ENCODE measurements at regions not wholly inside any gene's neighbourhood (a gene's known extent, or its start where the extent isn't known, plus 50 kb on each side); places are given as distances from the start of the nearest gene placed in this dataset.

DNA sequence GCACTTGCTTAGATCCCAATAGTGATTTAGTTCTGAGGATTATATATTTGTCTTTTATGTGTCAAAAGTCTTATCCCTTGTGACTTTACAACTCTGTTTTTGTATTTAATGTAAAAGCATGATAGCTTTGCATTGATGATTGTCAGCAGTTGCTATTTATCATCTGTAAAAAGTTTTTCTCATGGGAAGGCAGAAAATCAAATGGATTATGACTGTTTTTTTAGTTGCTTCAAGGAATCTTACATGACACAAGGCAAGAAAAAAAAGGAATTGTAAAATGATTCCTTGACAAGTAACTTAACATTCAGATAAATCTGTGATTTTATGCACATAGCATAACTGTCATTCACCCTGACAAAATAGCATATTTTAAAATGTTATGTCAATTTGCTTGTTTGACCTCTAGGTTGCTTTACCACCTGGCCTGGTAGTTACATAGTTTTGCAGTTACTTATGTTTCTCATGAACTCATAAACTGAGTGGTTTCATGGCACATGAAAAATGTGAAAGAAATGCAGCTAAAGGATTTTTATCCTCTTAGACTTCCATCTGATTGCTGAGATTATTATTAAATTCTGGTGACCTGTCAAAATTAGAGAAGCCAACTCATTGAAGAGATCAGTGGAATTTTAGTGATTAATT, 622.6 kb downstream of the ADGRL2 start:
- DNase-seq (ENCODE audit: low read depth) = no peak

DNA sequence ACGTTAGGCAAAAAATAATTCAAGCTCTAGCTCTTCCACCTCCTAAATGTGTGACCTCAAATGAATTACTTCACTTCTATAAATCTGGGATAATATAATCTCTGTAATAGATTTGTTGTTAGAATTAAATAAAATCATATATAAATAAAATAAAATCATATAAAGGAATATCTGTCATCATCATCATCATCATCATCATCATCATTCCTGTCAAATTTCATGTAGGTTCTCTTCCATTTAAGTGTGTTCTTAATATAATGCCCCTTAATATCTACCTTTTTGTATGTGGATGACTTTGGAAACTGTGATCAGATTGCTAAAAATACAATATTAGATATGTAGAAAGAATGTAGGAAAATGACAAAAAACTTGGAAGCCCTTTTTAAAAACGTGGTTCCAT, 621.0 kb downstream of the ADGRL2 start:
- no peak for DNase-seq (ENCODE audit: low read depth)

DNA sequence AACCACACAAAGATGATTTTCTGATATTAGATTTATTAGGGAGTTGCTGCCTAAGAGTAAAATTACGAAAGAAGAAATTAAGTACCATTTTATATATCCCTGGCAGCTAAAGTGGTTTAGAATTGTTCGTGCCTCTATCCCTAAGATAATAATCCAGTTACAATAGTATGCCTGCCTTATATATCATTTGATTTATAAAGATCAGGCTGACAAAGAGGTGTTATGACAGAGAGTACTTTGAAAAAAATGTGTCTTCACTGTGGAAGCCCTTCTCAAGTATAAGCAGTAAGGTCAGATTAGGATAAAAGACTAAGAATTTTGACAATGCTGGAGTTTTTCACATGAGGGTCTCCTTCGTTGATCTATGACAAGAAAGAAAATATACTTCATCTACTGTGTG, 619.9 kb downstream of the ADGRL2 start:
- DNase-seq (ENCODE audit: low read depth) = no peak

DNA sequence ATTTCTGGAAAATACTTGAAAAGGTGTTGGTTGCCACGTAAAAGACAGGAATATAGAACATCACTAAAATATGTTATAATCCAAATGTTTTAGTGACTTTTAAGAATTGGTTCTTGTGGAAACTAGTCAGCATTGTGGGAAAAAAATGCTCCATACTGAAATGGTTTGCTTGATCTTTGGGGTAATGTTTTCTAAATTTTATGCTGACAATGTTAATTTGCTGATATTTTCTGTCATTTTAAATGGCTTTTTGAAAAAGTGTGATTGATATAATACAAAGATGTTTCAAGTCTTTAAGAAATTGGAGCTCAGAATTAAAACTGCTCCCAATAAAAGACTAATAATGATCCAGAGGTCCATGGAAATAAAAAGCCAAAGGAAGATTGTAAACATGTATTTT, 610.9 kb downstream of the ADGRL2 start:
- no peak for DNase-seq (ENCODE audit: low read depth)

DNA sequence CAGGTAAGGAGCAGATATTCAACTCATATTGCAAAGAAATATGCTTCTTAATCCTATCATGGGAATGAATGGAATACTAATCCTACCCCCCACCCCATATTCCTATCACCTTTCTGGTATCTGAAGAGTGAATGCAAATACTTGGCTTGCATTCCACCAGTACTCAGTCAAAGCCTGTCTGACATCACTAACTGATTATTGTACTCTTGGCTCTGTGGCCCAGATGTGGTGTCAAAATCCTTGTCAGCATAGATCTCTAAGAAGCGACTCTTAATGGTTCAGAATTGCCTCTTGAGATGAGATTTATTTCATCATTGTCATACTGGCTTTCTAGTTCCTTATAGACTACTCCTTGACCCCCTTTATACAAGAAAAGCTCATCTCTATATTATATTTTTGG, 604.6 kb downstream of the ADGRL2 start:
- DNase-seq (ENCODE audit: low read depth) = no peak

DNA sequence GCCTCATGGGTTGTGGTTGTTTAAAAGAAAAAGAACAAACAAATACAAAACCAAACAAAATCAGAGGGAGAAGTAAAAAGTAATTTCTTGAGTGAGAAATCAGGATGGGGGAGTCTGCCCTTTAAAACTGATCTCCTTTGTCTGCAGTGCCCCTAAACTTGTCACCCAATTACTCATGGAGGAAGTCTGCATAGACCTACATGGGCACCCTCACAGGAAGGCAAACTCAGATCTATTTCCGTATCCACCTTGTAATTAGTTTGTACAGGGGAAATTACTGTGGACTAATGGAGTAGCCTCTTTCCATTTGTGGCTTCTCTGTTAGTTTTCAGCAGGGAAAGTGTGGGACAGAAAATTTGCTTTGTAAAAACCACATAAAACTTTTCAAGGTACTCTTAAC, 600.4 kb downstream of the ADGRL2 start:
- DNase-seq (ENCODE audit: low read depth) = no peak

DNA sequence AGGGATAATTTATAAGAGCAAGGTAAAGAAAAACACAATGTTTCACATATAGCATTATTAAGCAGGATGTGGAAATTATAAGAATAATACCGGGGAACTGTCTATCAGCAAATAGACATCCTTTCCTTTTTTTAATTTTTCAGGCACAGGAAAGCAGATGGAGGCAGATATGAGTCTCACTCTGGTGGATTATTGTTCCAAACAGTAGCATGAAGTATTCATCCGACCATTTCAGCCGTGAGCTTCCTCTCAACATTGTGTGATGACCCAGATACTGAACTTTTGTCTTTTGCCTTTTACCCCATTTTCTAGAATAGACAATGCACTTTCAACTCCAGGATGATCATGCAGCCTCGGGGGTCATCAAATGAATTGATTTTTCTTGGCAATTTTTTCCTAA, 599.8 kb downstream of the ADGRL2 start:
- no peak for DNase-seq (ENCODE audit: low read depth)

DNA sequence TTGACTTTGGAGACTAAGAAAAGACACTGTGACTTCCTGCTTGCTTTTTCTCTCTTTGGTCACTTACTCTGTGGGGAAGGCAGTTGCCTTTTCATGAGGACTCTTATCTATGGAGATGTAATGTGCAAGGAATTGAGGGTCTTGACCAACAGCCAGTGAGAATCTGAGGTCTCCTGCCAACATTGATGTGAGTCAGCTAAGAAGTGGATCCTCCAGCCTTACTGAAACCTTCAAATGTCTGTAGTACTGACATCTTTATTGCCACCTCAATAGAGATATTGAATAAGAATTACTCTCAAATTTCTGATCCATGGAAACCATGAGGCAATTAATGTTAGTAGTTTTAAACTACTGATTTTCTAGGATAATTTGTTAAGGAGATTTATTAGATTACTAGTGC, 598.4 kb downstream of the ADGRL2 start:
- no peak for DNase-seq (ENCODE audit: low read depth)

DNA sequence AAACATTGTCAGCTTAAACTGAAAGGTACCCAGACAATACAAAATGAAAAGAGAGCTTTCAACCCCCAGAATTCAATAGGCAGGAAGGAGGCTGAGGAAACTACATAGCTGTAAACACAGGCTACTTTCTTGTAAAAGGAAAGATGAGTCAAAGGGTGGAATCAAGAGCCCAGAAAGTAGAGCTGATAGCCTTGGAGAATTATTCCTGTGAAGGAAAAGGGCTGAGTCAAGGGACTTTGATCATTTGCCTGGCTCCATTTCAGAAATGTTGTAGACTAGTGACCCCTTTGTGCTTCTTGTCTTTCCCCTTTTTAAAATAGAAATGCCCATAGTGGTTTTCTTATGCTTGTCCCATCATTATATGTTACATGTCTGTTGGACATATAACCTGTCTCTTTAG, 597.6 kb downstream of the ADGRL2 start:
- DNase-seq (ENCODE audit: low read depth) = no peak

DNA sequence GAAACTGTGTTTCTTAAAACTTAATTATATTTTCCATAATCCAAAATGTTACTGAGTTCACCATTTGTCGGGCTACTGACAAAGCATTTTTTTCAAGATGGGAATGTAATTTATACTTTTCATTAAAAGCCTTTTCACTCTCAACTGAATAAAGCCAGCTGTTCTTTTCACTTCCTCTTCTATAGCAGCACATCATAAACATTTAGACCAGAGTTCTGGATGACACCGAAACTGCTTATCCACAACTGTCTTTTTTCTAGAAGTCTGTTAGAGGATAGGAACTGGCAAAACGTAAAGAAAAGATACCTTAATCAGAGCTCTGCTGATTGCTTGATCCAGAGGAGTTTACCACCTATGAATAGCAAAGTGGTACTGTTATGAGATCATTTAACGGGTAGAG, 594.7 kb downstream of the ADGRL2 start:
- no peak for DNase-seq (ENCODE audit: low read depth)

DNA sequence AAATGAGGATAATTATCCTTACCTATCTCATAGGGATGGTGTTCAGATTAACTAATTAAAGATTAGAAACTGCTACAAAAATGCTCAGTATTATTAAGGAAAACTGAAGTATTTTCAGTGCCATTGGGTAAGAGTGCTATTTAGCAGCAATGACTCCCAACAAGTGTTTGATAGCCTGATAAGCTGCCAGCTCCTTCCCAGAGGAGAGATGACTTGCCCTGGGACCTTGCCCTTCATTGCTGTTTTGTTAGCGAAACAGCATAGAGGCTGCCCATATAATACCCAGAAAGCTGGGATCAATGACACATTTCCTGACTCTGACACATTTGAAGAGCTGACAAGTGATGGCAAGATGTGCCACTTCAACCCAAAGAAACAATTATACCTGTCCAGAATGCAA, 592.2 kb downstream of the ADGRL2 start:
- no peak for DNase-seq (ENCODE audit: low read depth)

DNA sequence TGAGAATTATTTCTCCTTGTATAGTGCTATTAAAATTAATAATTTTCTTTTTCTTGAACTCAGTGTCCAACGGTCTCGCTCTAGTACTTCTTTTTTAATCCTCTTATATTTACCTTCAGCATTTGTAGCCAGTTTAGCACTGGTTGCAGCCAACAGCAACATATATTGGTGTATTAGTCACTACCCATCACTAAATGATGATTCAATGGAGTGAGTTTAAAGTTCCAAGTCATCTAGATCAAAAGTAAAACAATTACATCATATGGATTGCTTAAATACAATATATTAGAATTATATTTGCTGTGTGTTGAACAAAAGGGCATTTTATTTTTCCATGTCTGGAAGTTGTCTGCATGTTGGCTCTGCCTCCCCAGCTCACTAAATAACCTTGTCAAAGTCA, 591.8 kb downstream of the ADGRL2 start:
- DNase-seq (ENCODE audit: low read depth) = no peak

DNA sequence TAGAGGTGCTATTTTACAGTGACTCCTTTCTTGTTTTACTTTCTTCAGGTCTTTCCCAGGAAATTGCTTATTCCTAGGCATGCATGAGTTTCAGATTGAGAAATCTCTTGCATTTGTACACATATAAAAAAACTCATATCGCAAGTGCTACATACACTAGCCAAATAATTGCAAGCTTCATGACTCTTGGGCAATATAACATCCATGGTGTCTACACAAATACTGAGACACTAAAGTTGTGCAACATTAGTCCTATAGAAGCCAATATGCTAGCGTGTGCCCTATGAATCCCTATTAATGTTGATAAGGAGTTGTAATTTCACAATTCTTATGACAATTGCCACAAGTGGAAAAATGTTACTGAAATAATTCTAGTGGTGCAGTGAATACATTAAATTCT, 591.0 kb downstream of the ADGRL2 start:
- DNase-seq (ENCODE audit: low read depth) = no peak

DNA sequence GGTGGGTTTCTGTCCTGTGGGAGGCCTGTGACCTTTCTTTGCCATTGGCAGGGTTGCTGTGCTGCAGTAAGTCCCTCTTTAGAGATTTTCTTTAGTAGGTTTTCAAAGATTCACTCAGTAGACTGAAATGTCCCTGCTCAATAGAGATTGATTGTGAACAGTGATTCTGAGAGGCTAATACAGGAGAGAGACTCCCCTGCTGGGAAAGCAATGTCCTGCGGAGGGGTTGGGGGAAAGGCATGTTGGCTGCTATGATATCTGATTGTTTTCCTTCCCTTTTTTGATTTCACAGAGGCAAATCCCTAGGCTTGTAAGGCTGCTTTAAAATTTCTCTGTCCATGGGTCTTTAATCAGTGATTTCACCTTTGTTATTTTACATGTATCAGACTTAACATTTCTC, 589.9 kb downstream of the ADGRL2 start:
- DNase-seq (ENCODE audit: low read depth) = no peak

DNA sequence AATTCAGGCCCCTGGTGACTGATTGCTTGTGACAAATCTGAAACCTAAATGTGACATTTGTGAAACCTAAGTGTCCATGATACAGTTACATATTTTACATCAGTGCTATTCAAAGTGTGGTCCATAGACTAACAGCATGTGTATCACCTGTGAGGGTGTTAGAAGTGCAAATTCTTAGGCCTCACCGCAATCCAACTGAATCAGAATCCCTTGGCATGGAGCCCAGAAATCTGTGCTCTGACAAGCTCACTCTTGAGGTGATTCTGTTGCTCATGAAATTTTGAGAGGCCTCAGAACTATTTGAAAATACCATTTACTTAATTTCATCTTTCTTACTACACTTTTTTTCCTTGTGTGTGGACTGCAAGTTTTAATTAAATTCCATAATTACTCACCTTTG, 587.9 kb downstream of the ADGRL2 start:
- no peak for DNase-seq (ENCODE audit: low read depth)

DNA sequence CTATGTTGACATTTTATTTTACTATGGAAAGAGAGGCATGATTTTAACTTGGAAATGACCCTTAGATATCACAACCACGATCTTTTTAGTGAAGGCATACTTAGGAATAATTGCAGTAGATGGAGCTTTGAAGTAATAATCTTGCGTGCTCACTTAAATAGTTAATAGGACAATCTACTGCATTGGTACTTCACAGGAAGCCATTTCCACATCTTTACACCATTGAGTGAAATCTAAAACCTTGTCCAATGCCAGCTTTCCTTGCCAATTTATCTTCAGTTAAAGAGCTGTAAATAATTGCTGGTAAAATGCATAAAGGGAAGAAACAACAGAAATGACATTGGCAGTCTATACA, 586.3 kb downstream of the ADGRL2 start:
- DNase-seq (ENCODE audit: low read depth) = no peak

DNA sequence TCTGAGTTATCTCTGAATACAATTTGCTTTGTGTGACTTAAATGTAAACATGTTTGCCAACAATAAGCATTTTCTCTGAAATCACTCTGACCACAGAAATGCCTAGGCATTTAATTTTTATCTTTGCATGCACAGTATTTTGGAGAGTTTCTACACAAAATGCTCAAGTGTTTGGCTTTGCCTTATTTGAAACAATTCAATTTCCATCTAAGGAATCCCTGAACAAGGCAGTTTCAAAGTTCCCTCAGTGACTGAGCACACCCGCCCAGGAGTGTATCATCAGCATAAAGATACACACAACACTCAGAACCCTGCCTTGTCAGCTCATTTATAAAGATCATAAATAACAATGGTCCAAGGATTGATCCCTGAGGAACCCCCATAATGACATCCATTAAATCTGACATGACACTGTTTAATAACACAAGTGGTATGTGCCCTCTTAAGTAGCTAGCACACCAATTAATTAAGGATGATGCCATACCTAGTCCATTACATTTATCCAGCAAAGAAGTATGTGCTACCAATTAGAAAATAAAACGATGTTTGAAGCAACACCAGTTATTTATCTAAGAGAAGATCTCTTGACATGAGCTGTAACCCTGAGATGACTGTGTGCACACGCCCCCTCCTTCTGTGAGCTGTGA, 585.8 kb downstream of the ADGRL2 start:
- DNase-seq (ENCODE audit: low read depth) = no peak

DNA sequence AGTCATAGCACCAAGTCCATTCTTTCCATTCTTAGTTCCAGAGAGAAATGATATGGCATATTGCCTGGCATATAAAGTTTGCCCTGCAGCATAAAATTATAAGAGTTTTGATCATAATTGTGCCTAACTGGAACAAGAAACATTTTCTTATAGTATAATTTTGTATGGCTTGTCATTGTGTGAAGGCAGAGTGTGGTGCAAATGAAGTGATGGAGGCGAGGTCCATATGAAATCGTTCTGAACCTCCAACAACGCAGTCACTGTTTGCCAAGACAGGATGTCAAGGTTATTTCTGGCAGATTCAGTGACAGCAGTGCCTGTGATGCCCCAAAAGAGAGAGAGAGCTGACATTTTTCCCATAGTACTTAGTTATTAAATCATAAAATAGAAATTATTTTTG, 584.0 kb downstream of the ADGRL2 start:
- DNase-seq (ENCODE audit: low read depth) = no peak

DNA sequence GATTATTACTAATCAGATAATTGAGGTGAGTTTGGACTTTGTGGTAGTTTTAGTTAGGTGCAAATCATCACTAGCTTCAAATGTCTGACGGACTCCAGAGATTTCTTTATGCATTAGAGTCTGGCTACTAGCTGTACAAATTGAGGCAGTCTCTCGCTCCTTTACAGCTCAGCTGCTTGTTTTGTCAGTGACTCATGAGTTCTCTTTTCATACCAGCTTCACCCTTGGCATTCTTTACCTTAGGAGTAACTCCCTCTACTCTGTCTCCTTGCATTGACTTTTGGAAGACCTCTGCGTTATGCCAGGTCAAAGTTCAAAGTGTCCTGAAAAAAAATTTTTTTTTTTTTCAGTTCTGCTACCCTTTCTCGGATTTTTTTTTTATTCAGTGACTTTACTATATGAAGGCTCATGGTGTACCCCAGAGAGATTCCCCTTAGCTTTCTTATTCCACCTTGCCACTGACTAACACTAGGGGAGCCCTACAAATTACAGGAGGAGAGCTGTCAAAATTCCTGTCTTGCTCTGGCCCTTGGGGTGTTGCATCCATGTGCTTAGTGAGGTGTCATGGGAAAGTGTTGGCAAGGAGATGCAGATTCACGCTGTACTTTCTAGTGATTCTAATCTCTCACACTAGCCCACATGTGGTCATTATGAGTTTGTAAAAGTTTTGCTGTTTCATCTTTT, 576.6 kb downstream of the ADGRL2 start:
- no peak for DNase-seq (ENCODE audit: low read depth)

DNA sequence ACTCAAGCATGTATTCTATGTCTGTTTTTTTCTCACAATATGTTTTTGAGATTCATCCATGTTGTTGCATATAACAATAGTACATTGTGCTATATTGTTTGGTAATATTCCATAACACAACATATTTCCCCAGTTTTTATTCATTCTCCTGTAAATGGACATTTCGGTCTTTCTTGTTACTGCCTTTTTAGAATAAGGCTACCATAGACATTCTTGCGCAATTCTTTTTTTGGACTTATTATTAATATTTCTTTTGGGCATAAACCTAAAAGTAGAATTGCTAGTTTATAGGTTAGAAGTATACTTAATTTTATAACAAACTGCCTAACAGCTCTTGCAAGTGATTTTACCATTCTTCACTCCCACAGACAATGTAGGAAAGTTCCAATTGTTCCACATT, 573.0 kb downstream of the ADGRL2 start:
- no peak for DNase-seq (ENCODE audit: low read depth)

DNA sequence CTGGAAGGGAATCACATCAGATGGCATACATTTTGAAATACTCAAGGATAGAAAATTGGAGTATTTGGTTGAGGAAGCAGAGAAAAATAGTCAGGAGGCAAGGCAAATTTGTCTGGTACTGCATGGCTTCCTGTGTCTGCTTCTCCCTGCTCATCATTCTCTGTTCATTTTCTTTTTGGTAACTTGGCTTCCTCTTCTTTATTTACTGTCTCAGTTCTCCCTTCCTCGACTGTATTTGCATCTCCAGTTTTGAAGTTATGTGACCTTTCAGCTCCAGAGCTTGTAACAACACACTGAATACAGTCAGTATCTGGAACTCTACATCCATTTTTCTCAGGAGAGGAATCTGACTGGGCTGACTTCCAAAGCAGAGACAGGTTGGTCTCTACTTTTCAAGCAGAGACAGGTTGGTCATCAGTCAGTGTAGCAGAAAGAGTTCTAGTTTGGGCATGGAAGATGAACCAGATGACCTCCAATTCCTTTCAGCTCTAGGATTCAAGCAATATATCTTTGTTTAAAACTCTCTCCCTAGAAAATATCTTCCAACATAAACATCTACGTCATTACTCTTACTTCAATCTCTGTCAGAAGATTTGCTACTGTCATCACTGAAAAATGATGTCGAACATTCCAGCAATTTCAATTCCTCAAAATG, 571.2 kb downstream of the ADGRL2 start:
- no peak for DNase-seq (ENCODE audit: low read depth)

DNA sequence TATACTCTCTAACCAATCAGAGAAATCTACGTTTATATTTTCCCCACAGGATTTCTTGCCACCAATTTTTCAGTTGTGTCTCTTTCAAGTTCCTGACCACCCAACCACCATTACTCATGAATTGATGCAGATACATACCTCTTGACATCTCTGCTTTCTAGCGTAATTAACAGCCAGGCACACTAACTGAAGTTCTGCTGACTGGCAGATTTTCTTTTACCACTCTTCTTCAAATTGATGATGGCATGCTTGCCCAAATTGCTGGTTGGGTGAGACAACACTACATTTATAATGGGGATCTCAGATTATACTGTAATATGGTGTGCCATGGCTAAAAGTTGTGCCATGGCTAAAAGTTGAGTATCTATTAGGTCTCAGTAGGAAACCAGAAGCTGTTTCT, 566.7 kb downstream of the ADGRL2 start:
- no peak for DNase-seq (ENCODE audit: low read depth)

DNA sequence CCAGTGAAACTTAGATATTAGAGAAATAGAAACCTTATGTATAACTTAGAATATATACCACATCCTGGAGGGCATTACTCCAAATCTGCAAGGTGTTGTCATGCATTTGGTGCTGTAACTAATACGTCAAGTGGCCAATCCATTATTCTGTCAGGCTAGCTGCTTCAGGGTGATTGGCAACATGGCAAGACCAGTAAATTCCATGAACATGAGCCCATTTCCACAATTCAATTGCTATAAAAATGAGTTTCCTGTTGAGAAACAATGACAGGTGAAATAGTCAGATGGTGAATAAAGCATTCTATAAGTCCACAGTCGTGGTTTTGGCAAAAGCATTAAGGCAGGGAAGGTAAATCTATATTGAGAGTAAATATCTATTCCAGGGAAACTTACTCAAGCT, 566.0 kb downstream of the ADGRL2 start:
- DNase-seq (ENCODE audit: low read depth) = no peak

All from HS-27A (cell line).